HG03045 (cell line): ENCODE measurements at regions not wholly inside any gene's neighbourhood (a gene's known extent, or its start where the extent isn't known, plus 50 kb on each side); places are given as distances from the start of the nearest gene placed in this dataset.
"Not testable (repeated sequence)": the region's sequence is repeated elsewhere in the genome, so short reads cannot be mapped to it uniquely, and the experiment has no call there.

Experiments used
- ATAC-seq: cut with Tn5 transposase; IDR thresholded peaks from one replicate; pipeline ENCODE4 v1.9.1; 2021; ENCODE audit warnings: mild to moderate bottlenecking, moderate library complexity; ENCODE audit not compliant: unreplicated experiment

GRCh38 chr3:105278688-105279087 lies 88.0 kb upstream of the ALCAM start:
- ATAC-seq = no peak

GRCh38 chr3:105281989-105282388 lies 84.7 kb upstream of the ALCAM start:
- ATAC-seq = no peak

- ATAC-seq = no peak
Measured at GRCh38 chr3:105284876-105285275, 81.8 kb upstream of the ALCAM start.

GRCh38 chr3:105285653-105286241 lies 81.0 kb upstream of the ALCAM start:
- ATAC-seq = no peak

- no peak for ATAC-seq
Measured at GRCh38 chr3:105293441-105293840, 73.3 kb upstream of the ALCAM start.

GRCh38 chr3:105296182-105296822 lies 70.4 kb upstream of the ALCAM start:
- not testable (repeated sequence) for ATAC-seq

GRCh38 chr3:105304487-105304886 lies 62.2 kb upstream of the ALCAM start:
- no peak for ATAC-seq

- no peak for ATAC-seq
Measured at GRCh38 chr3:105315144-105315543, 51.6 kb upstream of the ALCAM start.

GRCh38 chr3:105315815-105316214 lies 50.9 kb upstream of the ALCAM start:
- no peak for ATAC-seq

GRCh38 chr3:105316331-105316730 lies 50.4 kb upstream of the ALCAM start:
- no peak for ATAC-seq
